ENCODE measurements at regions not wholly inside any gene's neighbourhood (a gene's known extent, or its start where the extent isn't known, plus 50 kb on each side); places are given as distances from the start of the nearest gene placed in this dataset.

GRCh38 chr5:165894916-165895315, 2389.5 kb downstream of the MAT2B start:
- DNase-seq (ENCODE audit: low read depth) = no peak

GRCh38 chr5:165903835-165904234, 2387.6 kb upstream of the WWC1 start:
- no peak for DNase-seq (ENCODE audit: low read depth)

GRCh38 chr5:165906871-165907270, 2384.6 kb upstream of the WWC1 start:
- DNase-seq (ENCODE audit: low read depth) = no peak

- no peak for DNase-seq (ENCODE audit: low read depth)
These were observed 2378.4 kb upstream of the WWC1 start for GRCh38 chr5:165913059-165913458.

- no peak for DNase-seq (ENCODE audit: low read depth)
These were observed 2377.0 kb upstream of the WWC1 start for GRCh38 chr5:165914456-165914855.

GRCh38 chr5:165919196-165919595, 2372.2 kb upstream of the WWC1 start:
- DNase-seq (ENCODE audit: low read depth) = no peak

GRCh38 chr5:165920655-165921054, 2370.8 kb upstream of the WWC1 start:
- DNase-seq (ENCODE audit: low read depth) = no peak

- peak; percentile 89 for DNase-seq (ENCODE audit: low read depth)
These were observed 2362.5 kb upstream of the WWC1 start for GRCh38 chr5:165928971-165929370.

- DNase-seq (ENCODE audit: low read depth) = no peak
These were observed 2350.9 kb upstream of the WWC1 start for GRCh38 chr5:165940541-165940940.

GRCh38 chr5:165956854-165957253, 2334.6 kb upstream of the WWC1 start:
- no peak for DNase-seq (ENCODE audit: low read depth)

- no peak for DNase-seq (ENCODE audit: low read depth)
These were observed 2309.8 kb upstream of the WWC1 start for GRCh38 chr5:165981671-165982070.

GRCh38 chr5:165996201-165996875, 2295.1 kb upstream of the WWC1 start:
- peak; percentile 46 for DNase-seq (ENCODE audit: low read depth)

- no peak for DNase-seq (ENCODE audit: low read depth)
These were observed 2291.6 kb upstream of the WWC1 start for GRCh38 chr5:165999693-166000320.

GRCh38 chr5:166004006-166004405, 2287.4 kb upstream of the WWC1 start:
- no peak for DNase-seq (ENCODE audit: low read depth)

- DNase-seq (ENCODE audit: low read depth) = no peak
These were observed 2278.0 kb upstream of the WWC1 start for GRCh38 chr5:166013415-166013814.

- no peak for DNase-seq (ENCODE audit: low read depth)
These were observed 2277.2 kb upstream of the WWC1 start for GRCh38 chr5:166014256-166014655.

- no peak for DNase-seq (ENCODE audit: low read depth)
These were observed 2272.7 kb upstream of the WWC1 start for GRCh38 chr5:166018716-166019115.

- DNase-seq (ENCODE audit: low read depth) = no peak
These were observed 2269.4 kb upstream of the WWC1 start for GRCh38 chr5:166022065-166022464.

- DNase-seq (ENCODE audit: low read depth) = no peak
These were observed 2266.5 kb upstream of the WWC1 start for GRCh38 chr5:166024970-166025369.

- no peak for DNase-seq (ENCODE audit: low read depth)
These were observed 2263.9 kb upstream of the WWC1 start for GRCh38 chr5:166027582-166027981.

- DNase-seq (ENCODE audit: low read depth) = peak; percentile 16
These were observed 2259.5 kb upstream of the WWC1 start for GRCh38 chr5:166031926-166032325.

- DNase-seq (ENCODE audit: low read depth) = no peak
These were observed 2258.8 kb upstream of the WWC1 start for GRCh38 chr5:166032601-166033000.

- DNase-seq (ENCODE audit: low read depth) = no peak
These were observed 2245.5 kb upstream of the WWC1 start for GRCh38 chr5:166045961-166046360.

- no peak for DNase-seq (ENCODE audit: low read depth)
These were observed 2244.5 kb upstream of the WWC1 start for GRCh38 chr5:166046956-166047355.
